Stimulated activated CD4-positive, alpha-beta T cell treated with anti-CD3 and anti-CD28 coated beads, Interleukin-4, amount 100 ng/mL, for 24 hours (primary cell): ENCODE measurements at regions not wholly inside any gene's neighbourhood (a gene's known extent, or its start where the extent isn't known, plus 50 kb on each side); places are given as distances from the start of the nearest gene placed in this dataset.
"Not testable (repeated sequence)": the region's sequence is repeated elsewhere in the genome, so short reads cannot be mapped to it uniquely, and the experiment has no call there.

Source experiments
- DNase-seq: peaks from one replicate; pipeline ENCODE4 v3.0.0-alpha.2; 2020

GRCh38 chr10:42988517-42989395 is 88.1 kb upstream of the RET start:
- no peak for DNase-seq

- DNase-seq, result no peak
Measured at GRCh38 chr10:42989481-42989921, 87.4 kb upstream of the RET start.

- no peak for DNase-seq
Measured at GRCh38 chr10:42990016-42990720, 86.7 kb upstream of the RET start.

- DNase-seq, result no peak
Measured at GRCh38 chr10:42990721-42991441, 86.0 kb upstream of the RET start.

GRCh38 chr10:42991442-42992098 is 85.3 kb upstream of the RET start:
- DNase-seq, result no peak

- DNase-seq, result no peak
Measured at GRCh38 chr10:42992156-42992956, 84.5 kb upstream of the RET start.

- no peak for DNase-seq
Measured at GRCh38 chr10:42992957-42993390, 83.9 kb upstream of the RET start.

- DNase-seq, result not testable (repeated sequence)
Measured at GRCh38 chr10:42994909-42995308, 82.0 kb upstream of the RET start.

GRCh38 chr10:42995537-42995936 is 81.3 kb upstream of the RET start:
- DNase-seq, result no peak

- DNase-seq, result no peak
Measured at GRCh38 chr10:42996588-42996987, 80.3 kb upstream of the RET start.

- no peak for DNase-seq
Measured at GRCh38 chr10:42997151-42997848, 79.6 kb upstream of the RET start.

GRCh38 chr10:42997849-42998165 is 79.1 kb upstream of the RET start:
- no peak for DNase-seq

- no peak for DNase-seq
Measured at GRCh38 chr10:42998481-42999384, 78.1 kb upstream of the RET start.

- no peak for DNase-seq
Measured at GRCh38 chr10:42999385-43000020, 77.4 kb upstream of the RET start.

- no peak for DNase-seq
Measured at GRCh38 chr10:43000021-43000411, 76.9 kb upstream of the RET start.

- DNase-seq, result no peak
Measured at GRCh38 chr10:43000651-43001426, 76.0 kb upstream of the RET start.

- no peak for DNase-seq
Measured at GRCh38 chr10:43001427-43001795, 75.5 kb upstream of the RET start.

GRCh38 chr10:43002596-43002995 is 74.3 kb upstream of the RET start:
- no peak for DNase-seq

GRCh38 chr10:43006490-43006889 is 70.4 kb upstream of the RET start:
- no peak for DNase-seq
